PC-9 (cell line): ENCODE measurements at regions not wholly inside any gene's neighbourhood (a gene's known extent, or its start where the extent isn't known, plus 50 kb on each side); places are given as distances from the start of the nearest gene placed in this dataset.

Source experiments
- BruUV-seq: library from RNA; stranded (reverse); fragments of 400-500 nt; replicated peaks from 2 replicates; lab custom pipeline; 2021; lab: Mats Ljungman, UMichigan
- CTCF ChIA-PET: fragments of 300-600 bp; sonication (Branson Sonifier 250); formaldehyde crosslinking; loops from one replicate; lab custom pipeline; 2022; ENCODE audit warnings: antibody characterized with exemption; lab: Charles Lee
- POLR2A ChIA-PET: fragments of 300-600 bp; sonication (Branson Sonifier 250); formaldehyde crosslinking; loops from one replicate; lab custom pipeline; 2022; ENCODE audit warnings: antibody characterized with exemption; ENCODE audit not compliant: unreplicated experiment; lab: Charles Lee
- DNase-seq, 2 experiments: peaks; one replicate each; pipeline versions ENCODE4 v3.0.0 to v3.0.0-alpha.2; 2015 to 2022; ENCODE audit warnings: mixed read lengths in 1 of 2
- H2AFZ ChIP-seq: fragments of 200-600 bp; sonication (generic); 2 replicates; pipeline ENCODE4 v1.8.1; 2017; ENCODE audit warnings: antibody characterized with exemption
- H3F3A ChIP-seq: fragments of 200-600 bp; sonication (generic); 2 replicates; pipeline ENCODE4 v1.8.1; 2017; ENCODE audit warnings: antibody characterized with exemption, mild to moderate bottlenecking, low read depth; ENCODE audit not compliant: insufficient read depth
- H3K27ac ChIP-seq: fragments of 200-600 bp; sonication (generic); 2 replicates; pipeline ENCODE4 v1.6.1; 2016; ENCODE audit warnings: mixed run types
- H3K27me3 ChIP-seq: fragments of 200-600 bp; sonication (generic); 2 replicates; pipeline ENCODE4 v1.6.1; 2016; ENCODE audit warnings: low read depth, mixed run types; ENCODE audit not compliant: insufficient read depth
- H3K36me3 ChIP-seq: fragments of 200-600 bp; sonication (generic); 2 replicates; pipeline ENCODE4 v1.6.1; 2016; ENCODE audit warnings: low read depth, mixed run types
- H3K4me1 ChIP-seq: fragments of 200-600 bp; sonication (generic); replicated peaks from 2 replicates; pipeline ENCODE4 v1.6.1; 2016; ENCODE audit warnings: mixed run types; ENCODE audit not compliant: insufficient read depth
- H3K4me2 ChIP-seq: fragments of 200-600 bp; sonication (generic); 2 replicates; pipeline ENCODE4 v1.6.1; 2017; ENCODE audit warnings: mixed run types
- H3K4me3 ChIP-seq: fragments of 200-600 bp; sonication (generic); 2 replicates; pipeline ENCODE4 v1.6.1; 2016; ENCODE audit warnings: mixed run types
- H3K79me2 ChIP-seq: fragments of 200-600 bp; sonication (generic); 2 replicates; pipeline ENCODE4 v1.6.1; 2017; ENCODE audit warnings: low read depth, mixed run types
- H3K9me2 ChIP-seq: fragments of 200-600 bp; sonication (generic); 2 replicates; pipeline ENCODE4 v1.8.1; 2017; ENCODE audit warnings: mild to moderate bottlenecking; ENCODE audit not compliant: insufficient read depth
- H3K9me3 ChIP-seq: fragments of 200-600 bp; sonication (generic); 2 replicates; pipeline ENCODE4 v1.8.1; 2016; ENCODE audit warnings: low read depth; ENCODE audit not compliant: insufficient read depth
- H4K20me1 ChIP-seq: fragments of 200-600 bp; sonication (generic); 2 replicates; pipeline ENCODE4 v1.8.1; 2017; ENCODE audit not compliant: insufficient read depth
- EZH2 ChIP-seq: fragments of 200-600 bp; sonication (generic); IDR thresholded peaks from 2 replicates; pipeline ENCODE4 v1.8.0; 2017; ENCODE audit warnings: antibody characterized with exemption, low read depth
- intact Hi-C: fragments of 100-400 bp; cut with micrococcal nuclease; formaldehyde crosslinking; loops from one replicate; pipeline ENCODE4 v1.10.0; 2022; ENCODE audit not compliant: unreplicated experiment
- TF ChIP-seq, protein P1 (sequence below): fragments of 200-600 bp; sonication (generic); conservative IDR thresholded peaks from 2 replicates; pipeline ENCODE4 v1.6.1; 2017; ENCODE audit warnings: mixed run types, antibody characterized with exemption, mild to moderate bottlenecking, moderate library complexity

DNA sequence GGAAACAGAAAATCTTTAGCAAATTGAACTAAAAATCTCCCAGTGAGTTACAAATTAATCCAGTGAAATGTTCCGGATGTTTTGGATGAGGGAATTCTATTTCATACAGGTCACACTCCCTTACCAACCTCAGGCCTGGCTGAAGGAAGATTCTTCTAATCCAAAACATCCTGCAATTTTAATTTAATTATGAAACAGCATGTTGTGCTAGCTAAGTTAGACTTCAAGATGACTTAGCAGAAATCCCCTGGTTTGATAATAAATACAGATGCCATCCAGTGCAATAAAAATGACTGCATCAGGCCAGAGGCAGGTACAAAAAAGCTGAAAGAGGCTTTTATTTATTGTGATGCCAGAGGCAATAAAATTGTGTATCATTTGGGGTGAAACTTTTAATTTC is 96.7 kb upstream of the CLDN10 start:
- intact Hi-C loops = no loop called here
- Histone ChIP-seq H2AFZ (no peak overlapping the region), H4K20me1 (no peaks in the 10 kb centered on the region), H3K4me3 (no peak overlapping the region), H3K9me2 (no peaks in the 10 kb centered on the region), H3F3A (no peaks in the 10 kb centered on the region), H3K79me2 (no peaks in the 10 kb centered on the region), H3K4me2 (no peak overlapping the region), H3K27me3 (no peaks in the 10 kb centered on the region), H3K9me3 (0 out of 2 replicates have a peak, but pooled peaks cover 6% of the 10 kb centered on the region), H3K27ac (no peak overlapping the region), H3K4me1 (0 out of 2 replicates have a peak, but pooled peaks cover 6% of the 10 kb centered on the region), H3K36me3 (no peaks in the 10 kb centered on the region)
- TF ChIP-seq EZH2 = no peak
- TF ChIP-seq, protein P1, sequence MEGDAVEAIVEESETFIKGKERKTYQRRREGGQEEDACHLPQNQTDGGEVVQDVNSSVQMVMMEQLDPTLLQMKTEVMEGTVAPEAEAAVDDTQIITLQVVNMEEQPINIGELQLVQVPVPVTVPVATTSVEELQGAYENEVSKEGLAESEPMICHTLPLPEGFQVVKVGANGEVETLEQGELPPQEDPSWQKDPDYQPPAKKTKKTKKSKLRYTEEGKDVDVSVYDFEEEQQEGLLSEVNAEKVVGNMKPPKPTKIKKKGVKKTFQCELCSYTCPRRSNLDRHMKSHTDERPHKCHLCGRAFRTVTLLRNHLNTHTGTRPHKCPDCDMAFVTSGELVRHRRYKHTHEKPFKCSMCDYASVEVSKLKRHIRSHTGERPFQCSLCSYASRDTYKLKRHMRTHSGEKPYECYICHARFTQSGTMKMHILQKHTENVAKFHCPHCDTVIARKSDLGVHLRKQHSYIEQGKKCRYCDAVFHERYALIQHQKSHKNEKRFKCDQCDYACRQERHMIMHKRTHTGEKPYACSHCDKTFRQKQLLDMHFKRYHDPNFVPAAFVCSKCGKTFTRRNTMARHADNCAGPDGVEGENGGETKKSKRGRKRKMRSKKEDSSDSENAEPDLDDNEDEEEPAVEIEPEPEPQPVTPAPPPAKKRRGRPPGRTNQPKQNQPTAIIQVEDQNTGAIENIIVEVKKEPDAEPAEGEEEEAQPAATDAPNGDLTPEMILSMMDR = no peak
- BruUV-seq = no TSS peak
- no peak for DNase-seq
- ChIA-PET CTCF (no interaction called here), POLR2A (no interaction called here)

DNA sequence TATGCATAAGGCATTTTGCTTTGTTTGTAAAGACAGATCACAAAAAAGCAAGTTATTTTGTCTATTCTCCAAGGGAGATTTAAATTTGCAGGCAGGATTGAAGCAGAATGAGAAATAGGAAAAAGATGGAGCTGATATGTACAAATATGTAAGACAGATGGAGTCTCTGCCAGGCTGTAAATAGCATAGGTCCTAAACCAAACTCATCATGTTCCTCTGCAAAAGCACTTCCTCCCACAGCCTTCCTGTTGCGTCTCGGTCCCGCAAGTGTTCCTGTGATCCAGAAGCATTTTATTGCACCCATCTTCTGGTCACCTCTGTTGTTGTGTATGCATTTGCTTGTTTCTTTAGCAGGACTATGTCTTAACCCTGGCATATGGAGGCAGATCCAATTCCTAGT is 95.7 kb upstream of the CLDN10 start:
- Histone ChIP-seq H2AFZ (no peak overlapping the region), H3K4me3 (no peak overlapping the region), H3K9me3 (0 out of 2 replicates have a peak, but pooled peaks cover 6% of the 10 kb centered on the region), H3K27me3 (no peaks in the 10 kb centered on the region), H3K27ac (no peak overlapping the region), H3K36me3 (no peaks in the 10 kb centered on the region), H4K20me1 (no peaks in the 10 kb centered on the region), H3K9me2 (no peaks in the 10 kb centered on the region), H3K79me2 (no peaks in the 10 kb centered on the region), H3K4me2 (no peak overlapping the region), H3K4me1 (0 out of 2 replicates have a peak, but pooled peaks cover 6% of the 10 kb centered on the region), H3F3A (no peaks in the 10 kb centered on the region)
- BruUV-seq = no TSS peak
- intact Hi-C loops = no loop called here
- TF ChIP-seq, protein P1 = no peak
- TF ChIP-seq EZH2 = no peak
- no peak for DNase-seq
- POLR2A ChIA-PET = no interaction called here
- CTCF ChIA-PET = no interaction called here

DNA sequence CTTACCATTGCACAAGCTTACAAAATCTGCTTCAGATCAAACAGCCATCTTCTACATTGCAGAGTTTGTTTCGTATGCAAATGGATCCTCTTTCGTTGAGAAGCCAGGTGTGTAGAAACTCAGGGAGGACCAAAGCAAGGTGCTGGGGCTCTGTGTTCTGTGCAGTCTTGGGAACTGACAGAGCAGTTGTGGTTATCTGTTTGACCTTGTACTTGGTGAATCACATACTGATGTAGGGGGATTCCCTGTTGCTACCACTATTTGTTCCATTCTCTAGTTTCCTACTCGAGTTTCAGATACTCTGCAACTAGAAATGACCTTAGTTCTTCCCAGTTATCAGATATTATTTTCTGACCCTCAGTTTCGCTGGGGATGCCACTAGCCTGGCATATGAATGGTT is 95.2 kb upstream of the CLDN10 start:
- CTCF ChIA-PET = no interaction called here
- H4K20me1 ChIP-seq = no peaks in the 10 kb centered on the region
- no peak overlapping the region for H3K27ac ChIP-seq
- no peaks in the 10 kb centered on the region for H3F3A ChIP-seq
- no peaks in the 10 kb centered on the region for H3K9me2 ChIP-seq
- DNase-seq = no peak
- 0 out of 2 replicates have a peak, but pooled peaks cover 6% of the 10 kb centered on the region for H3K9me3 ChIP-seq
- BruUV-seq = no TSS peak
- TF ChIP-seq, protein P1 = no peak
- TF ChIP-seq EZH2 = no peak
- H3K36me3 ChIP-seq = no peaks in the 10 kb centered on the region
- H3K4me1 ChIP-seq = 0 out of 2 replicates have a peak, but pooled peaks cover 6% of the 10 kb centered on the region
- no peaks in the 10 kb centered on the region for H3K27me3 ChIP-seq
- H2AFZ ChIP-seq = no peak overlapping the region
- intact Hi-C loops = no loop called here
- POLR2A ChIA-PET = no interaction called here
- H3K79me2 ChIP-seq = no peaks in the 10 kb centered on the region
- no peak overlapping the region for H3K4me2 ChIP-seq
- H3K4me3 ChIP-seq = no peak overlapping the region
